ENCODE measurements at regions not wholly inside any gene's neighbourhood (a gene's known extent, or its start where the extent isn't known, plus 50 kb on each side); places are given as distances from the start of the nearest gene placed in this dataset.

DNA sequence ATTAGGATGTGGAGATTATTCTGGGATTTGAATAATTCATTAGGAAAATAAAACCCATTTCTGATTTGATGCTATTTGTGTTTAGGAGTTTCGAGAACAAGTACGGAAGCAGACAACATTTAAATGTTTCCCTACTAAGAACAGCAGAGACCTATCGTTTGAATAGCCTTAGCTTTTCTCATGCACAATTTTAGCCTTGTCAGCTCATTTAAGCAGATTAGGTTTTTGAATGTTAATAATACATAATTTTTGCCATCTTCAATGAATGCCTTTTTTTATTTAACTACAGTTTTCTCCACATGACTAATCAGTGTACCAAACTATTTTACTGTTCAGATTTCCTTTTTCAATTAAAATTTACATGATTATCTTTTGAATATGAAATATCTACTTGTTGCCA, 592.0 kb downstream of the BCKDHB start:
- H3K27me3 ChIP-seq: no peaks in the 10 kb centered on the region
- no peaks in the 10 kb centered on the region for H3K4me1 ChIP-seq
- peaks cover 0 to 27% (median 18%) of the 10 kb centered on the region in 4 donors for H3K9me3 ChIP-seq
- no peaks in the 10 kb centered on the region for H3K36me3 ChIP-seq
- TF ChIP-seq POLR2AphosphoS5 (IDR thresholded peaks at IDR 0.05): no peak
- no peak overlapping the region for H3K4me3 ChIP-seq
- DNase-seq: no peak
- 91 to 97% (median 93%) methylated on average over 3 of the region's 3 CpGs for WGBS, 5 donors
- intact Hi-C loops (cut with DNase I; ENCODE audit: low total_unique reads): no loop called here
- H3K27ac ChIP-seq: no peak overlapping the region

DNA sequence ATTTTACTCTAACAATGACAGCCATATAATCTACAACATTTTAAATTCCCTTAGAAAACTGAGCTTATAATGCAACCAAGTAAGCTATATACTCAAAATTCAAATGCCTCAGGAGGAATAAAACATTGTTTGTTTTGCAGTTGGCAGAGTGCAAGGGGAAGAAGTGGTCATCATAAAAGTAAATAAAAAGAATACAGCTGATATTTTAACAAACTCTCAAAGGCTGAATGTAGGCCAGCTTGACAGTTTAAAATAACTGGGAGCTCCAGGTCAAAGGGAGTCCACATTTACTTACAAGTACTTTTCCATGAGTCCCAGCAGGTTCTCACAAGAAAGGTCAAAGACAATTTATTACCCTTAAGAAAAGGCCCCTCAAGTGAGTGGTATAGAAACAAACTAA, 589.8 kb downstream of the BCKDHB start:
- intact Hi-C loops (cut with DNase I; ENCODE audit: low total_unique reads): no loop called here
- peaks cover 0 to 12% (median 6%) of the 10 kb centered on the region in 4 donors for H3K9me3 ChIP-seq
- no peak overlapping the region for H3K27ac ChIP-seq
- no peak for TF ChIP-seq EP300 (IDR thresholded peaks at IDR 0.05)
- H3K4me3 ChIP-seq: no peak overlapping the region
- no peaks in the 10 kb centered on the region for H3K27me3 ChIP-seq
- no peaks in the 10 kb centered on the region for H3K36me3 ChIP-seq
- no peak for DNase-seq
- no peaks in the 10 kb centered on the region for H3K4me1 ChIP-seq

DNA sequence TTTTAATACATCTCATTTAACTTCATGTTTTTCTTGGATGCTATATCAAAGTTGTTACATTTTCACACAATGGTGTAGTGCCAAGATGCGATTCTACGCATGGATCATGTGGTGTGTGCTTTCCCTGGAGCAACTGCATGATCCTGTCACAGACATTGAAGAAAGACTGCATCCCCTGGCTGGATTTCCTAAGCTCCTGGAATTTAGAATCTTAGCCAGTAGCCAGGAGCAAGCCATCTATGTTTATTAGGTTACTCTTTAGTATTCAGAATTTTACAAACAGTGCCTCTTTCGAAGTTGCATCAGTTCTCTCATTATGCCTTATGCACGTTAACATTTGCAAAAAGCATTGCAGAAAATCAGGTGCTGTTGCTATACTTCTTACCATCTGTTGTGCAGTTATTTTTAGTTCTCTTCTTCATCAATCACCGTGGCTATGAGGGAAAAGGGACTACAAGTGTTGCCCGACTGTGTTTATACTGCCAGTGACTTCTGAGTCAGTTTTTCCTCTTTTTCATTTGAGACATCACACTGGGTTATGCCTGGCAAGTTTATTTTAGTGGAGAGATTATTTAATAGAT, 584.2 kb downstream of the BCKDHB start:
- H3K36me3 ChIP-seq: no peaks in the 10 kb centered on the region
- no peak overlapping the region for H3K4me3 ChIP-seq
- peaks cover 0 to 3% (median 0%) of the 10 kb centered on the region in 4 donors for H3K4me1 ChIP-seq
- intact Hi-C loops (cut with DNase I; ENCODE audit: low total_unique reads): no loop called here
- TF ChIP-seq POLR2A (IDR thresholded peaks at IDR 0.05) (no peak), POLR2AphosphoS5 (IDR thresholded peaks at IDR 0.05) (no peak), EP300 (IDR thresholded peaks at IDR 0.05) (no peak)
- TF ChIP-seq, protein P1, sequence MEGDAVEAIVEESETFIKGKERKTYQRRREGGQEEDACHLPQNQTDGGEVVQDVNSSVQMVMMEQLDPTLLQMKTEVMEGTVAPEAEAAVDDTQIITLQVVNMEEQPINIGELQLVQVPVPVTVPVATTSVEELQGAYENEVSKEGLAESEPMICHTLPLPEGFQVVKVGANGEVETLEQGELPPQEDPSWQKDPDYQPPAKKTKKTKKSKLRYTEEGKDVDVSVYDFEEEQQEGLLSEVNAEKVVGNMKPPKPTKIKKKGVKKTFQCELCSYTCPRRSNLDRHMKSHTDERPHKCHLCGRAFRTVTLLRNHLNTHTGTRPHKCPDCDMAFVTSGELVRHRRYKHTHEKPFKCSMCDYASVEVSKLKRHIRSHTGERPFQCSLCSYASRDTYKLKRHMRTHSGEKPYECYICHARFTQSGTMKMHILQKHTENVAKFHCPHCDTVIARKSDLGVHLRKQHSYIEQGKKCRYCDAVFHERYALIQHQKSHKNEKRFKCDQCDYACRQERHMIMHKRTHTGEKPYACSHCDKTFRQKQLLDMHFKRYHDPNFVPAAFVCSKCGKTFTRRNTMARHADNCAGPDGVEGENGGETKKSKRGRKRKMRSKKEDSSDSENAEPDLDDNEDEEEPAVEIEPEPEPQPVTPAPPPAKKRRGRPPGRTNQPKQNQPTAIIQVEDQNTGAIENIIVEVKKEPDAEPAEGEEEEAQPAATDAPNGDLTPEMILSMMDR (IDR thresholded peaks at IDR 0.05): no peak
- WGBS, 5 donors: 53 to 69% (median 64%) methylated on average over 6 of the region's 6 CpGs
- no peak overlapping the region for H3K27ac ChIP-seq
- peak in 1 of 2 donors; percentile 39 for DNase-seq
- H3K9me3 ChIP-seq: peaks cover 0 to 6% (median 1%) of the 10 kb centered on the region in 4 donors
- no peaks in the 10 kb centered on the region for H3K27me3 ChIP-seq

DNA sequence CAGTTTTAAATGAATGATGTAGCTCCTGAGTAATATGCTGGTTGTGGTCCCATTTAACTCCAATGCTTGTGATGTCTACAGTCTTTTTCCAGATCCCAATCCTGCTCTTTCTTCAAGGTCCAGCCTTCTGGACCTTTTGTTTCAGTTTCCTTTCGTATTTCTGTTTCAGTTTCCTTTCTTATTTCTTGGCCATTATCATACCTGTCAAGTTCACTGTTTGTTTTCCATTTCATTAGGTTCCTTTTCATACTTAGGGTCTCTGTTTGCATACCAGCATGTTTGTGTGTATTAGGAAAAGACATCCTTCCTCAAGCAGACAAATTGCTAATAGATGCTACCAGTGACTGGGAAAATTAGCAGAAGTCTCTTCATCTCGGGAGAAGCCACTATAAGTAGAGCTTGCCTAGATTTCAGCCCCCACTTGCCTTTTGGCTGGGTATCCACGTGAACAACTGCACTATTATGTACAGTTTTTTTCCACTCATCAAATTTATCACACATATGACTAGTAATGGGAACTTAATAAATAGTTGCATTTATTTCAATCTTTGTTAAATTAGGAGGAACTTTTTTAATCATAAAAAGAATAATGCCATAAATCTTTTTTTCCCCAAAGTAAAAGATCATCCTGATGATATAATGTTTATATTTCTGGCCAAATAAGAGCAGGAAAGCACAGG, 583.4 kb downstream of the BCKDHB start:
- no peaks in the 10 kb centered on the region for H3K36me3 ChIP-seq
- H3K4me1 ChIP-seq: peaks cover 0 to 3% (median 0%) of the 10 kb centered on the region in 4 donors
- no peak overlapping the region for H3K4me3 ChIP-seq
- peaks cover 0 to 6% (median 1%) of the 10 kb centered on the region in 4 donors for H3K9me3 ChIP-seq
- H3K27ac ChIP-seq: no peak overlapping the region
- no peaks in the 10 kb centered on the region for H3K27me3 ChIP-seq
- intact Hi-C loops (cut with DNase I; ENCODE audit: low total_unique reads): no loop called here
- WGBS, 5 donors: 35 to 46% (median 37%) methylated on average over 3 of the region's 3 CpGs
- TF ChIP-seq, protein P1 (IDR thresholded peaks at IDR 0.05): no peak
- no peak for TF ChIP-seq POLR2A (IDR thresholded peaks at IDR 0.05)
- no peak for TF ChIP-seq EP300 (IDR thresholded peaks at IDR 0.05)
- TF ChIP-seq POLR2AphosphoS5 (IDR thresholded peaks at IDR 0.05): no peak
- peak in 1 of 2 donors; percentile 3 for DNase-seq

DNA sequence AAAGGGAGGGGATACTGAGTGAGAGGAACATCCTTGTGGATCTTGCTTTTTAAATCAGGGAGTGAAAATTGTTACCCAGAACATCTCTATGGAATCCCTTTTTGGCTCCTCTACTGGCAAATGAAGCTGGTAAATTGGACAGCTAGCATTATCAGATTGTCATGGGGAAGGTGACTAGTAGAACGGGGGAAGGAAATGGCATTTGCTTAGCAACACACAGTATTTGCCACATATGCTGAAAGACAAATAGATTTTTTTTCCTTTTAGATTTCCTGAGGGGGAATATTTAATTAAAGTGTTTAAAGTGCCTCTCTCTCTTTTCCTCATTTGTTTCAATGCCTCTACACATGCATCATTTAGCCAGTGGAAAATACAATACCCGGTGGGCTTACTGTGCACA, 573.5 kb downstream of the BCKDHB start:
- no peak for TF ChIP-seq EP300 (IDR thresholded peaks at IDR 0.05)
- TF ChIP-seq POLR2A (IDR thresholded peaks at IDR 0.05): no peak
- TF ChIP-seq, protein P1 (IDR thresholded peaks at IDR 0.05): no peak
- no peak for TF ChIP-seq POLR2AphosphoS5 (IDR thresholded peaks at IDR 0.05)
- intact Hi-C loops (cut with DNase I; ENCODE audit: low total_unique reads): no loop called here
- peaks cover 0 to 10% (median 7%) of the 10 kb centered on the region in 4 donors for H3K9me3 ChIP-seq
- H3K27me3 ChIP-seq: no peaks in the 10 kb centered on the region
- no peaks in the 10 kb centered on the region for H3K36me3 ChIP-seq
- WGBS, 5 donors: 54 to 70% (median 64%) methylated on average over 2 of the region's 2 CpGs
- H3K4me3 ChIP-seq: no peak overlapping the region
- H3K27ac ChIP-seq: no peak overlapping the region
- H3K4me1 ChIP-seq: no peaks in the 10 kb centered on the region
- DNase-seq: no peak

Data from stomach (tissue), 8 donors.